Gastroesophageal sphincter (tissue), 3 donors: ENCODE measurements at regions not wholly inside any gene's neighbourhood (a gene's known extent, or its start where the extent isn't known, plus 50 kb on each side); places are given as distances from the start of the nearest gene placed in this dataset.

Source experiments
- CTCF ChIP-seq, 4 experiments: fragments of 200-600 bp in 2 of 4; fragments of 450-650 bp in 2 of 4; sonication (generic) in 1 of 4; IDR thresholded peaks; one replicate each; pipeline ENCODE4 v1.5.1; 2017 to 2019; ENCODE audit warnings: antibody characterized with exemption in 4 of 4, mild to moderate bottlenecking in 2 of 4, moderate library complexity in 2 of 4
- EP300 ChIP-seq: sonication (generic); formaldehyde crosslinking; IDR thresholded peaks from one replicate; pipeline ENCODE4 v1.6.1; 2017; ENCODE audit warnings: antibody characterized with exemption, mild to moderate bottlenecking
- POLR2A ChIP-seq, 2 donors: fragments of 450-650 bp; IDR thresholded peaks; one replicate each; pipeline ENCODE4 v1.6.1; 2017; ENCODE audit warnings: antibody characterized with exemption in 2 of 2, mild to moderate bottlenecking in 2 of 2, moderate library complexity in 1 of 2
- POLR2AphosphoS5 ChIP-seq: sonication (generic); formaldehyde crosslinking; IDR thresholded peaks from one replicate; pipeline ENCODE4 v1.6.1; 2017; ENCODE audit warnings: antibody characterized with exemption

- TF ChIP-seq CTCF (IDR thresholded peaks at IDR 0.05) (no peak), POLR2A (IDR thresholded peaks at IDR 0.05) (no peak), POLR2AphosphoS5 (no peak), EP300 (no peak)
Observed at GRCh38 chr6:14232889-14233288, 115.3 kb downstream of the CD83 start.
